ENCODE measurements at regions not wholly inside any gene's neighbourhood (a gene's known extent, or its start where the extent isn't known, plus 50 kb on each side); places are given as distances from the start of the nearest gene placed in this dataset.

- no peak for DNase-seq
- H2AFZ ChIP-seq (ENCODE audit: insufficient read depth, low read depth, low read length, poor library complexity, severe bottlenecking): no peak overlapping the region
- H3K27ac Mint-ChIP-seq: no peak overlapping the region
- H3K4me1 Mint-ChIP-seq: peaks cover 2% of the 10 kb centered on the region
- H3K27me3 Mint-ChIP-seq (ENCODE audit: low read depth in 3 of 3): peaks cover 0 to 2% (median 2%) of the 10 kb centered on the region in 3 donors
- H3K9me3 ChIP-seq (replicated peaks in 1 of 2; ENCODE audit: control insufficient read depth in 1 of 2, insufficient read depth in 1 of 2, low read length in 2 of 2): no peaks in the 10 kb centered on the region
- no peaks in the 10 kb centered on the region for H3K36me3 Mint-ChIP-seq
- H3K27me3 ChIP-seq (ENCODE audit: control insufficient read depth in 2 of 2, insufficient read depth in 2 of 2, low read length in 2 of 2): no peaks in the 10 kb centered on the region
- H4K20me1 ChIP-seq (ENCODE audit: insufficient read depth, low read length): no peaks in the 10 kb centered on the region
- TF ChIP-seq, protein P1, sequence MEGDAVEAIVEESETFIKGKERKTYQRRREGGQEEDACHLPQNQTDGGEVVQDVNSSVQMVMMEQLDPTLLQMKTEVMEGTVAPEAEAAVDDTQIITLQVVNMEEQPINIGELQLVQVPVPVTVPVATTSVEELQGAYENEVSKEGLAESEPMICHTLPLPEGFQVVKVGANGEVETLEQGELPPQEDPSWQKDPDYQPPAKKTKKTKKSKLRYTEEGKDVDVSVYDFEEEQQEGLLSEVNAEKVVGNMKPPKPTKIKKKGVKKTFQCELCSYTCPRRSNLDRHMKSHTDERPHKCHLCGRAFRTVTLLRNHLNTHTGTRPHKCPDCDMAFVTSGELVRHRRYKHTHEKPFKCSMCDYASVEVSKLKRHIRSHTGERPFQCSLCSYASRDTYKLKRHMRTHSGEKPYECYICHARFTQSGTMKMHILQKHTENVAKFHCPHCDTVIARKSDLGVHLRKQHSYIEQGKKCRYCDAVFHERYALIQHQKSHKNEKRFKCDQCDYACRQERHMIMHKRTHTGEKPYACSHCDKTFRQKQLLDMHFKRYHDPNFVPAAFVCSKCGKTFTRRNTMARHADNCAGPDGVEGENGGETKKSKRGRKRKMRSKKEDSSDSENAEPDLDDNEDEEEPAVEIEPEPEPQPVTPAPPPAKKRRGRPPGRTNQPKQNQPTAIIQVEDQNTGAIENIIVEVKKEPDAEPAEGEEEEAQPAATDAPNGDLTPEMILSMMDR (IDR thresholded peaks at IDR 0.05): no peak
- intact Hi-C loops (cut with micrococcal nuclease): no loop called here
- no peak overlapping the region for H3K4me2 ChIP-seq (replicated peaks; ENCODE audit: extremely low read depth, low read length, poor library complexity, severe bottlenecking)
- no peak overlapping the region for H3K4me3 ChIP-seq (replicated peaks in 1 of 3; ENCODE audit: low read depth in 2 of 3, low read length in 3 of 3)
- no peak overlapping the region for H3K27ac ChIP-seq (ENCODE audit: low read depth in 1 of 2, low read length in 2 of 2)
- no peaks in the 10 kb centered on the region for H3K36me3 ChIP-seq (replicated peaks in 1 of 2; ENCODE audit: control insufficient read depth in 1 of 2, insufficient read depth in 2 of 2, low read length in 2 of 2)
- no peak overlapping the region for H3K9ac ChIP-seq (ENCODE audit: insufficient read depth, low read length, poor library complexity, severe bottlenecking)
- WGBS (ENCODE audit: insufficient coverage): 100% methylated on average over 1 of the region's 4 CpGs
- H3K79me2 ChIP-seq (ENCODE audit: insufficient read depth, low read length): no peaks in the 10 kb centered on the region
- H3K4me3 Mint-ChIP-seq: no peak overlapping the region
- H3K9me3 Mint-ChIP-seq: peaks cover 0 to 2% (median 0%) of the 10 kb centered on the region in 7 donors
- no peaks in the 10 kb centered on the region for H3K4me1 ChIP-seq (ENCODE audit: control insufficient read depth in 1 of 2, insufficient read depth in 2 of 2, low read length in 2 of 2)
Observed at GRCh38 chr4:81594490-81595159, 122.9 kb upstream of the RASGEF1B start.

GRCh38 chr4:81592701-81593100 lies 121.0 kb upstream of the RASGEF1B start:
- H3K27ac Mint-ChIP-seq: no peak overlapping the region
- no peak overlapping the region for H2AFZ ChIP-seq (ENCODE audit: insufficient read depth, low read depth, low read length, poor library complexity, severe bottlenecking)
- intact Hi-C loops (cut with micrococcal nuclease): no loop called here

More at GRCh38 chr4:81592701-81593100, 121.0 kb upstream of the RASGEF1B start:
- Histone ChIP-seq H3K27ac (ENCODE audit: low read depth in 1 of 2, low read length in 2 of 2) (no peak overlapping the region), H3K36me3 (replicated peaks in 1 of 2; ENCODE audit: control insufficient read depth in 1 of 2, insufficient read depth in 2 of 2, low read length in 2 of 2) (no peaks in the 10 kb centered on the region), H3K4me2 (replicated peaks; ENCODE audit: extremely low read depth, low read length, poor library complexity, severe bottlenecking) (no peak overlapping the region), H3K79me2 (ENCODE audit: insufficient read depth, low read length) (no peaks in the 10 kb centered on the region), H4K20me1 (ENCODE audit: insufficient read depth, low read length) (no peaks in the 10 kb centered on the region), H3K4me3 (replicated peaks in 1 of 3; ENCODE audit: low read depth in 2 of 3, low read length in 3 of 3) (no peak overlapping the region), H3K9ac (ENCODE audit: insufficient read depth, low read length, poor library complexity, severe bottlenecking) (no peak overlapping the region), H3K27me3 (ENCODE audit: control insufficient read depth in 2 of 2, insufficient read depth in 2 of 2, low read length in 2 of 2) (no peaks in the 10 kb centered on the region), H3K4me1 (ENCODE audit: control insufficient read depth in 1 of 2, insufficient read depth in 2 of 2, low read length in 2 of 2) (no peaks in the 10 kb centered on the region), H3K9me3 (replicated peaks in 1 of 2; ENCODE audit: control insufficient read depth in 1 of 2, insufficient read depth in 1 of 2, low read length in 2 of 2) (no peaks in the 10 kb centered on the region)
- TF ChIP-seq, protein P1 (IDR thresholded peaks at IDR 0.05): no peak
- WGBS (ENCODE audit: insufficient coverage): 100% methylated on average over 1 of the region's 2 CpGs
- no peak for DNase-seq
- Mint-ChIP-seq H3K4me1 (peaks cover 2% of the 10 kb centered on the region), H3K36me3 (no peaks in the 10 kb centered on the region), H3K9me3 (peaks cover 0 to 2% (median 0%) of the 10 kb centered on the region in 7 donors), H3K4me3 (no peak overlapping the region), H3K27me3 (ENCODE audit: low read depth in 3 of 3) (no peaks in the 10 kb centered on the region)

Data from CD14-positive monocyte (primary cell).